ENCODE measurements at regions not wholly inside any gene's neighbourhood (a gene's known extent, or its start where the extent isn't known, plus 50 kb on each side); places are given as distances from the start of the nearest gene placed in this dataset.

DNA sequence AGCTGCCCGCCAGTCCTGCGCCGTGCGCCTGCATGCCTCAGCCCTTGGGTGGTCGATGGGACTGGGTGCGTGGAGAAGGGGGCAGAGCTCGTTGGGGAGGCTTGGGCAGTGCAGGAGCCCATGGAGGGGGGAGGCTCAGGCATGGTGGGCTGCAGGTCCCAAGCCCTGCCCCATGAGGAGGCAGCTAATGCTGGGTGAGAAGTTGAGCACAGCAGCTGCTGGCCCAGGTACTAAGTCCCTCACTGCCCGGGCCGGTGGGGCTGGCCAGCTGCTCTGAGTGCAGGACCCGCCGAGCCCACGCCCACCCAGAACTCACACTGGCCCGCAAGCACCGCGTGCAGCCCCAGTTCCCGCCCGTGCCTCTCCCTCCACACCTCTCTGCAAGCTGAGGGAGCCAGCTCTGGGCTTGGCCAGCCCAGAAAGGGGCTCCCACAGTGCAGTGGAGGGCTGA, 764.3 kb upstream of the TYRP1 start:
- DNase-seq (ENCODE audit: extremely low read depth in 1 of 11, low read depth in 9 of 11, low spot score in 4 of 11) = no peak

- no peak for DNase-seq (ENCODE audit: extremely low read depth in 1 of 11, low read depth in 9 of 11, low spot score in 4 of 11)
These were observed 762.1 kb upstream of the TYRP1 start for GRCh38 chr9:11931109-11931508.

- DNase-seq (ENCODE audit: extremely low read depth in 1 of 11, low read depth in 9 of 11, low spot score in 4 of 11) = no peak
These were observed 761.4 kb upstream of the TYRP1 start for GRCh38 chr9:11931751-11932150.

- no peak for DNase-seq (ENCODE audit: extremely low read depth in 1 of 11, low read depth in 9 of 11, low spot score in 4 of 11)
These were observed 759.3 kb upstream of the TYRP1 start for GRCh38 chr9:11933926-11934325.

DNA sequence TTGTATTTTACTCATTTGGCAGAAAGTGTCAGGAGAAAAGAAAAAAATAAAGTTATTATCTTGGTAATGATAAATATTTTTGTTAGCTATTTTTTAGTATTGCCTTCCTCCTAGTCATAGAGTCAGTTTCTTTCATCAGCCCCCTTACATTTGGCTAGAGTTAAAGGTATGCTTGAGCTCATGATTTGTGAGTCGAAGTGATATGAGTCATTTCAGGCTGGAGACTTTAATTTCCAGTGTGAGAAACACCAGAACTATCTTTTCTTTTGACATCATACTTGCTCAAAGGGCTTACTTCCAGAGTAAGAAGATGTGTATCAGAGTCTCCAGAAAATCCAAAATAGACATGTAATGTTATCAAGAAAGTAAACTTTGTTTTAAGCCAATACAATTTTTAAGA, 746.7 kb upstream of the TYRP1 start:
- no peak for DNase-seq (ENCODE audit: extremely low read depth in 1 of 11, low read depth in 9 of 11, low spot score in 4 of 11)

DNA sequence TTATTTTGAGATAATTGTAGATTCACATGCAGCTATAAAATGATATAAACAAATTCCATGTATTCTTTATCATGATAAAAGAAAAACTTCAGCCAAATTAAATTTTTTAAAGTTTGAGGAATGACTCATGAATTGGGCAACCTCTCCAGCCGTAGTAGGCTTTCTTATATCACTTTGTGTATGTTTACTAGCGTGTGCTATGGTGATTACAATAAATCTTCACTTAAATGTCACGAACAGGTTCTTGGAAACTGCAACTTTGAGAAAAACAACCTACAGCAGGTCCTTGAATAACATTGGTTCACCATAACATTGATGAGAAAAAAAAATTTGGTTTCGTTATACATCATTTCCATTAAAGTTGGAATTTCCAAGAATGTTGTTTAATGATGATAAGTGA, 730.9 kb upstream of the TYRP1 start:
- DNase-seq (ENCODE audit: extremely low read depth in 1 of 11, low read depth in 9 of 11, low spot score in 4 of 11) = no peak

GRCh38 chr9:11966786-11967185, 726.4 kb upstream of the TYRP1 start:
- DNase-seq (ENCODE audit: extremely low read depth in 1 of 11, low read depth in 9 of 11, low spot score in 4 of 11) = no peak

DNA sequence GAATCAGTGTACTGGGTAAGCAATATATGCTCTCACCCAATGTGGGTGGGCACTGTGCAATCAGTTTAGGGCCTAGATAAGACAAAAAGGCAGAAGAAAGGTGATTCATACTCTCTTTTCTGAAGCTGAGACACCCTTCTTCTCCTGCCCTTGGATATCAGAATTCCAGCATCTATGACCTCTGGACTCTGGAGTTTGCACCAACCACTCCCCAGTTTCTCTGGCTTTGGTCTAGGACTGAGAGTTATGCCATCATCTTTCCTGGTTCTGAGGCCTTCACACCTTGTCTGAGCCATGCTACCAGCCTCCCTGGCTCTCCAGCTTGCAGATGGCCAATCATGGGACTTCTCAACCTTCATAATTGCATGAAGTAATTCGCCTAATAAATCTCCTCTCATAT, 724.6 kb upstream of the TYRP1 start:
- DNase-seq (ENCODE audit: extremely low read depth in 1 of 11, low read depth in 9 of 11, low spot score in 4 of 11) = no peak

DNA sequence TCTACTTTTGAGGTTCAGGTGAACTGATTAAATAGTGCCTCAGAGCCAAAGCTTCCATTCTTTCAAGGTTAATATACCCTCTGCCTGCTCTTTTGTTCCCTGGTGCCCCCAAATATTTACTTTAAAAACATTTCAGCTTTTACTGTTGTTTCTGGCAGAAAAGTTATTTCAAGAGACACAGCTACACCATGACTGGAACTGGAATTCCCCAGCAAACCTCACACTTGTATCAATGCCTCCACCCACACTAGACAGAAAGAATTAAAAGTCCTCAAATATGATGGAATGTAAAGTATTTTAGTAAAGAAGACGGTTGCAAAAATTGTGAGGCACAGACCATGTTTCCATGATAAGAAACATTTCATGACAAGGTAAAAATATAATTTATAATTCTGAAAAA, 720.2 kb upstream of the TYRP1 start:
- no peak for DNase-seq (ENCODE audit: extremely low read depth in 1 of 11, low read depth in 9 of 11, low spot score in 4 of 11)

GRCh38 chr9:11973511-11973910, 719.7 kb upstream of the TYRP1 start:
- DNase-seq (ENCODE audit: extremely low read depth in 1 of 11, low read depth in 9 of 11, low spot score in 4 of 11) = no peak

DNA sequence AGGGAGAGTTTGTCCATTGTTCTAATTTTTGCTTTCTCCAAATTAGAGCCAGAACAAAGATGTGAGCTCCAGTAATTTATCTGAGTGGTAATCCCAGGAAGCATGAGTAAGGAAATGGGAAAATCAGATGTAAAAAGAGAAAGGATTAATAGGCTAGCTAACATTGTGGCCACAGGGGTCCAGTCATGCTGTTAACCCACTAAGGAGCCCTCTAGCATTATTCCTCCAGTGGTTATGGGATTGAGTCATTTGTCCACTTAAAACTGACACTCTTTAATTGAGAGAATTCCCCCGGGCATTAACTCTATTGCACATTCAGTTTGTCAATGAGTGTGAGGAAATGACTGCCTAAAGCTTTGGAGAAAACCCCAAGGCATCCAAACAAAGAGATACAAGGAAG, 700.3 kb upstream of the TYRP1 start:
- no peak for DNase-seq (ENCODE audit: extremely low read depth in 1 of 11, low read depth in 9 of 11, low spot score in 4 of 11)

DNA sequence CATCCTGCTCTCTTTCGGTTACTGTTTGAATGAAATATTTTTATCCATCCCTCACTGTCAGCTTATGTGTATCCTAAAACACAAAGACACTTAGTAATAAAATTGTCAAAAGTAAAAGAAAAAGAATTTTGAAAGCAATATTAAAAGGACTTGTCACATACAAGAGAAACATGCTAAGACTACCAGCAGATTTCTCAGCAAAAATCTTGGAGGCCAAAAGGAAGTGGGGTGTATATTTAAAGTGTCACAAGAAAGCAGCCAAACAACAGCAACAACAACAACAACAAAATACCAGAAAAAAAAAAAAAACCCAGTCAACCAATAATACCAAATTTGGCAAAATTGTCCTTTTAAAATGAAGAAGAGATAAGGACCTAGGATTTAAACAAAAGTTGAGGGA, 678.7 kb upstream of the TYRP1 start:
- DNase-seq (ENCODE audit: extremely low read depth in 1 of 11, low read depth in 9 of 11, low spot score in 4 of 11) = no peak

GRCh38 chr9:12054235-12054634, 639.0 kb upstream of the TYRP1 start:
- DNase-seq (ENCODE audit: extremely low read depth in 1 of 11, low read depth in 9 of 11, low spot score in 4 of 11) = no peak

GRCh38 chr9:12056874-12057273, 636.3 kb upstream of the TYRP1 start:
- DNase-seq (ENCODE audit: extremely low read depth in 1 of 11, low read depth in 9 of 11, low spot score in 4 of 11) = no peak

GRCh38 chr9:12060067-12060466, 633.1 kb upstream of the TYRP1 start:
- no peak for DNase-seq (ENCODE audit: extremely low read depth in 1 of 11, low read depth in 9 of 11, low spot score in 4 of 11)

DNA sequence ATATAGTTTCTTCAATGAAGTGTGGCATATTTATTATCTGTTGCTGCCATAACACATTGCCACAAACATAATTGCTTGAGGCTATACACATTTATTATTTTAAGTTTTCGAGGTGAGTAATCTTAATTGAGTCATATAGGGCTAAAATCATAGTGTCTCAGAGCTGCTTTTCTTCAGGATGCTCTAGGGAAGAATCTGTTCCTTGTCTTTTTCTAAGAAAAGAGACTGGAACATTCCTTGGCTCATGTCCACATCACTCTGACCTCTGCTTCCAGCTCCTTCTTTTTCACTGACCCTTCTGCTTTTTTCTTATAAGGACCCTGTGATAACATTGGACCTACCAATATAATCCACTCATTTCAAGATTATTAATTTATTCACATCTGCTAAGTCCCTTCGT, 632.4 kb upstream of the TYRP1 start:
- DNase-seq (ENCODE audit: extremely low read depth in 1 of 11, low read depth in 9 of 11, low spot score in 4 of 11) = no peak

- DNase-seq (ENCODE audit: extremely low read depth in 1 of 11, low read depth in 9 of 11, low spot score in 4 of 11) = no peak
These were observed 628.1 kb upstream of the TYRP1 start for GRCh38 chr9:12065050-12065449.

DNA sequence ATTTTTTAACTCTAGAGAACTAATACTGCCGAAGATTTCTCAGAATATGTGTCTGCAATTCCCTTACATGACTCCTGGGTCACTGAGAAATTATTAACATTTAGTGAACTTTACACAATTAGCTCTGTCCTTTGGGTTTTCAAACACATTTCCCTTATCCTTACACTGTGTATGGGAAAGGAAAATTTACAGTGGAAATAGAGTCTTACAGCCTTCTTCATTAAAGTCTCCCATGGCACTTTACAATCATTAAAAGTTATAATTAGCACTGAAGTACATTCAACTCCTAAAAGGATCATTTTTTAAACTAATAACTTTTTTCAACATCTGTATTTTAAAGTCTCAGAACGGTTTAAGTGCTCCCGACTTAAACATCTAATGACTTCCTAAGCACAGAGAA, 627.5 kb upstream of the TYRP1 start:
- DNase-seq (ENCODE audit: extremely low read depth in 1 of 11, low read depth in 9 of 11, low spot score in 4 of 11) = no peak

GRCh38 chr9:12066455-12067035, 626.6 kb upstream of the TYRP1 start:
- no peak for DNase-seq (ENCODE audit: extremely low read depth in 1 of 11, low read depth in 9 of 11, low spot score in 4 of 11)

GRCh38 chr9:12069366-12069765, 623.8 kb upstream of the TYRP1 start:
- no peak for DNase-seq (ENCODE audit: extremely low read depth in 1 of 11, low read depth in 9 of 11, low spot score in 4 of 11)

DNA sequence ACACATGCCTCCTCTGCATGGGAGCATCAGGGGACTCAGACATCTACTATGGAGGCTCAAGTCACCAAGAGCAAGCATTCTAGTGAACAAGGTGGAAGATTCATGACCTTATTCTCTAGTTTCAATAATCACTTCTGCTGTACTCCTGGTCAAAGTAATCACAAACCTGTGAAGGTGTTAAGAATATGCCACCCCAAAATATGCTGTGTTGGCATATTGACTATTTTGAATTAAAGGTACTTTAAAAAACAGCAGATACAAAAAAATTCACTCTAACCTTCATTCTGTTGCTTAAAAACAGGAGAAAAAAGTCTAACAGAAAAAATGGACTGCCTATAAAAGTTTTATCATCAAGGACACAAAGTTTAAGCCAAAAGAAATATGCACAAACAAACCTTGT, 607.8 kb upstream of the TYRP1 start:
- no peak for DNase-seq (ENCODE audit: extremely low read depth in 1 of 11, low read depth in 9 of 11, low spot score in 4 of 11)

All from renal cortex interstitium (tissue), 11 donors.